ENCODE measurements at regions not wholly inside any gene's neighbourhood (a gene's known extent, or its start where the extent isn't known, plus 50 kb on each side); places are given as distances from the start of the nearest gene placed in this dataset.
"Not testable (repeated sequence)": the region's sequence is repeated elsewhere in the genome, so short reads cannot be mapped to it uniquely, and the experiment has no call there.

DNA sequence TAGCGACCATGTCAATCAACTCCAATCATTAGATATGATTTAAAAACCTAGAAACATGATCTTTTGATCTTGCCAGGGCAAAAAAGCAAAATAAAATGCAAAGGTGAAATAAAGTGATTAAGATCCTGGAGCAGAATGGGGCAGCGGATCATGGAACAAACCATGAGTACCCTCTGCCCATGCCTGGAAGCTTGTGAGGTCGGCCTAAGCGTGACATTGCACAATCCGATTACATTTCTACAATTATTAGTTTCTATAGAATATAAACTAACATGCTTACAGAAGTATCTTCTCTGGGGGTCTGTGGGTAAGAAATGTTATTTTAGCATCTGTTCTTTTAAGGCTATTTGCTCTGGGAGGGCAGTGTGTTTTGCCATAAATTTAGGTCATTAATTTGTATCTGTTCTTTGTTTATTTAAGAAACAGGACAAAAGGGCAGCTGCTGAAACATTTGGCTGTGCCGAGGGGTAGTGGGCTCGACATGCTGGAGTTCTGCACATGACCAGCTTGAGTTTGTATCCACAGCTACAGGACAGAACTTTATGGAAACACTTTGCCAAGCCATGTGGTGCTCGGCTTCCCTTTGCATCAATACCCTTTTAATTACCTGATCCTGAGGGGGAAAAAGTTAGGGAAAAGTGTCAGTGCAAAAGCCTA lies 55.9 kb downstream of the ZBTB18 start:
- no peak for DNase-seq

DNA sequence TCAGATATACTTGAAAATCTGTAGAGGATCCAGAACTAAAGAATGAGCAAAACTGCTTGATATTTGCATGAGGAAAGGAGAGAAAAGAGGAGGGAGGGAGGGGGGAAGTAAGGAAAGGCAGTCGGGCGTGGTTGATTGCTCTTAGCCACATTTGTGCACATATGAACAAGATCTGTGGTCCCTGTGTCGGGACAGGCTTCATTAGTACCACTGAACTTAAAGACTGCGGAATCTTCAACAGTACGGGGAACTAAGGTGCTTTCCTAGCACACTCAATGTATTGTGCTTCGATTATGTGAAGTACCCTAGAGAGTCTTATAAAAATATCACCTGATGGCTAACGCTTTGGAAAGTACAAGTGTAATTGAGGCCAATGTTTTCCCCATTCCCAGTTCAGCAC lies 59.9 kb downstream of the ZBTB18 start:
- no peak for DNase-seq

DNA sequence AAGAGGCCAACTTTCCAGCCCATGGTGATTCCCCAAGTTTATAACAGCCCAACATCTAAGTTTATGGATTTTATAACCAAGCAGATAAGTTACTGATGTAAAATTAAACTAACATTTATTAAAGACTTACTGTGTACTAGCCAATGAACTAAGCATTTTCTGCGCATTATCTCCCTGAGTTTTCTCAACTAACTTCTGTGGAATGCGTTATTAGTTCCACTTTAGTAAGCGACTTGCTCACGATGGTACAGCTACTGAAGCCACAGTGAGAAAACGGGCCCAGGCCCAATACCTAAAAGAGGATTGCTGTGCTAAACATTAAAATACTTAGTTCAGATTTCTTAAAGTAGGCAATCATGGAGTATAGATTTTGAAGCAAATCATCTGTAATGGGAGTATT lies 61.0 kb downstream of the ZBTB18 start:
- no peak for DNase-seq

DNA sequence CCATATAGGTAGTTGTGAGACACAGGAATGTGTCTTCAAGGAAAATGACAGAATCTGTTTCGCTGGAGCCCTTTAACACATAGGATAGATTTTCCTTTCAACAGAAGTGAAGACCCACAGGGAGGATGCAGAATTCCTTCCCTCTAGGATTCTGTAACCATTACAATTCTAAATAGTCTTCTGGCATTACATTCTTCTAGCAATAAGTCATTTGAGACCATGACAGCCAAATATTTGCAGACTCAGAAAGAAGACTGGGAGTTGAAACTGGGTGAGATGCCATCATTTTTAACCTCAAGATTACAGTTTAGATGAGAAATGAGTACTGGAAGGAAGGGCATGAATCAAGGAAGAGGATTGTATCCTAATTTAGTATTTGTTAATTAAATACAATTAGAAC lies 61.6 kb downstream of the ZBTB18 start:
- no peak for DNase-seq

DNA sequence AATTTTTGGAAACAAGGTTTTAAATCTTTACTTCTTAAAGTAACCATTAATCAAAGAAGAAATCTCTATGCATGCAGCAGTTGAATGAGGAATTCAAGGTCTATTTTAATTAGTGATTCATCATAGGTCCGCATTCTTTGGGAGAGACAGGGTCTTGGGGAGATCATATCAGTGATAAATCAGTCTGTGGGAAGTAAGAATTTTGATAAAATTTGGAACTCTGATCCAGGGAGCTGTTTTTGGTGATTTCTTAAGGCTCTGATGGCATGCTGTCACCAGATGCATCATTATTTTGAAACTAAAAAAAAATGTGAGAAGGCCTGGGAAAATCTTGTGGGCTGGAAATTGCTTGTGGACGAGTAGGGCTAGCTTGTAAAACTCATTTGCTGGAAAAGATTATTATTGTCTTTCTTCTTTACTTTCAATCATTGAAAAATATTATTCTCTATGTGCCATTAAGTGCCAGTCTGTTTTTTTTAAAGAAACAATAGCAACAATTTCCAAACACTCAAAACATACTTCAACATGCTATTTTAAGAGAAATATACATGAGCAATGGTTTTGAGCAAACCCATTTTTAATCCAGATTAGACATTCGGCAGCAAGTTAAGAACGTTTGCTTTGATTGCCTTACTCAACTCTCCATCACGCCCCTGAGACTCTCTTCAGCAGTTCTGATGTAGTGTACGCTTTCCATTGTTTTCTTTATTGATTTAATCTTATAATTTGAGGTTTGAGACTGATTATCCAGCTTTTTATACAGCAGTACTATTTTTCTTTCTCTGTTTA lies 62.6 kb downstream of the ZBTB18 start:
- no peak for DNase-seq

DNA sequence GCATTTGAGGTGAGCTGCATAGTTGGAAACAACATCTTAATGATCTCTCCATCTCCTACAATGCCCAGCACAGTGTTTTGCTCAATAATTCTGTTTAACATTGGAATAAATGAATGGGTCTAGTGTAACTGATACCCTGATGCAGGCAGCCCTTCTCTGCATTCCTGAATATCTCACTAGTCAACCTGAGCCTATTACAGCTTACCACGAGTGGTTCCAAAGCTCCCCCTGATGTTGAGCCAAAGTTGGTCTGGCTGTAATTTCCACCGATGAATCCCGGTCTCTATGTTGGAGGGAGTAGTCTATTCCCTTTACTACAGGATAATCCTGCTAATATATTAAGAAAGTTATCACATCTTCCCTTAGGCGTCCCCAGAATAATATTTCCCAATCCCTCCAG lies 63.8 kb downstream of the ZBTB18 start:
- no peak for DNase-seq

DNA sequence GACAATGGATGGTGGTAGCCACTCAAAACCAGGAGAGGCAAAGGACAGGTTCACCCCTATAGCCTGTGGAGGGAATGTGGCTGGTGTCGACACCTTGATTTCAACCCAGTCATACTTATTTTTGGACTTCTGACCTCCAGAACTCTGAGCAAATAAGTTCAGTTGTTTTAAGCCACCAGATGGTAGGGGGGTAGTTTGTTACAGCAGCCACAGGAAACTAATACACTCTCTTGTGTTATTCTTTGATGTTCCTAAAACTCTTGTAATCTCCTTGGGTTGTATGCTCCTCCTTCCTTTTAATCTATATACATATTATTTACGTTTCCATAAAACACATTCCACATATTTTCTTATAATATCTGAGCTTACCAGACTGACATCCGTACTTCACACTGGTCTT lies 65.9 kb downstream of the ZBTB18 start:
- DNase-seq = no peak

DNA sequence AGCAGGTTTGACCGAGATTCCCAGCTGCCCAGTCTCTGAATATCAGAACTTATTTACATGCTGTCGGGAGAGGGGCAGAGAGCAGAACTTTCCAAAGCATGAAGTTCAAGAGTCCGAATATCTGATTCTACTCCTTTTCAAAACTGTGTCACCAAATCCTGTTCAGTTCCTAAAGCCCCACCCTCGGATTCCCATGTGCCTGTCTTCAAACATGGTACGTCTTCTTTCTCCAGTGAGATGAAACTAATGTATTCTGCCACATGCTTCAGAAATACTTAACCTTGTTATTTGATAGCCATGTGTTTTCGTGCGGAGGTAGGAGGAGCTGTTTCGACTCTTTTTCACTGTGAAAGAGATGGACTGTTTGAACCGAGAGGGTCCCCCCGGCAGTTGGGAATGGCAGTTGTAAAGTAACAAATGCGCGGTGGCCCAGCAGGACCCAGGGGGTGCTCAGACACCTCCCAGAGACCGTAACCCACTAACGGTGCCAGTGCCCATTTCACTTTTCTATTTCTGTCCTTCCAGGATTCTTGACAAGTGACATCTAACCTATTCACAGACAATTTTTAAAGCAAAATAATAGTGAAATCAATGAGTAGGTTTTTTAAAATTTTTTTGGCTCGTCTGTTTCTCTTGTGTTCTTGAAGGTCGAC lies 67.2 kb downstream of the ZBTB18 start:
- DNase-seq = no peak

DNA sequence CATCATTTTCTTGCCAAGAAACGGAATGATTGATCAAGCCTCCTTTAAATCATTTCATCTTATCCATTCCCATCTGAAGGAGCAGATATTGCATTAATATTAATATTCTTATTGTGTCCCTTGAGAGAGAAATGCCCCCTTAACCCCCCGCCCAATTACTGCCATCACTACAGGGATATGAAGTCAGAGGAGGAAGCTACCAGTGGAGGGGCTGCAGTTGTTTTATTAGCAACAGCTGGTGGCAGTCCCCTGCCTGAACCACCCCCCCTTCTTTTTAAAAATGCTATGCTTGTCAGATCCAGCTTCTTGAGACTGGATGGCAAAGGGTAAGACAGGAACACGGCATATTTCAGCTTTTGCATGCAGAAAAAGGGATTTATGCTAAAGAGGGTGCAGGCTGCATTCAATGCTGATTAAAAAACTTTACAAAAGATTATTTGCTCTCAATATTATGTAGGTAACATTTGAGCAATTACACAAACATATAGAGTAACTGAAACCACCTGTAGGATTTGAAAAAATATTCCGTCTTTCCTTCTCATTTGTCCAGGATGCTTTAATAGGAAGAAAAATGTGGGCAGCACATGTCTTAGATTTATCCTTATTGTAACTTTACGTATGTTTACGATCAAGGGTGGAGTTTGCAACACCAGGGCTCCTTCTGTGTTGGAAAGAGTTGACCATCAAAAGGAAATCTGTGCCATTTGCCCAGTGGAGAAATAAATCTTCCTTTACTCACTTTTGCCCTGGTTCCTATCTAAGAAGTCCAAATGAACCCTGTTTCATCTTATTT lies 77.7 kb downstream of the ZBTB18 start:
- DNase-seq = no peak

DNA sequence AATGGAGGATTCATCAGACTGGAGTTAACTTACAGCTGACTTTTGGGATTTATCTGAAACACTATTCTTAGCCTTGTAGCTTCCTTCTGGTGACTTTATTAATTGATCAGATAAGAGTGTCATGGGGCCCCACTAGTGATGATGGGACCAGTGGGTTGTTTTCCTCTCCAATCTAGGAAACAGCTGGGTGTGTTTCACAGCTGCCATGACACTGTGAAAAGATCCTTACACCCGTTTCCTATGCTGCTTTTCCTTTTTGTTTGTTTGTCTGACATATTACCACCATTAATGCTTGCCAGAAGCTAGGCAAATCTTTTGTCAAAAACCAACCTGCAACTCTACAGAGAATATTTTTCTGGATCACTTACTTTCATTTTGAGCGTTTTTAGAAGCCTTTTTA lies 86.2 kb downstream of the ZBTB18 start:
- no peak for DNase-seq

DNA sequence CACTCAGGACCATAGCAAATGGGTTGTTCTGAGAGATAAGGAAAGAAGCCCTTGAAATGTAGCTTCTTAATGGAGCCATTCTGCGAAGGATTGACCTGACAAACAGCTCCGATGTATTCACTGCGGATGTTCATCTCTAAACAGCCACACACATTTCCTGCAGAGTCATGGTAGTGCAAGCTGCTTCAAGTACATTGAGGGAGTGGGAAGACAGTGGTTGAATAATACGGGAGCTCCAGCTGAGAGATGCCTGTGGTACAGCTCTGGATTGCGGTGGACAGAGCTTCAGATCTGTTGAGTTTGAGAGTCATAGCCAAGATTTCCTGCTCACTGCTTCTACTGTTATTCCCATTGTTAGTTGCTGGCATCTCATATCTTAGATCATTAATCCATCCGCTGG lies 86.6 kb downstream of the ZBTB18 start:
- DNase-seq = no peak

DNA sequence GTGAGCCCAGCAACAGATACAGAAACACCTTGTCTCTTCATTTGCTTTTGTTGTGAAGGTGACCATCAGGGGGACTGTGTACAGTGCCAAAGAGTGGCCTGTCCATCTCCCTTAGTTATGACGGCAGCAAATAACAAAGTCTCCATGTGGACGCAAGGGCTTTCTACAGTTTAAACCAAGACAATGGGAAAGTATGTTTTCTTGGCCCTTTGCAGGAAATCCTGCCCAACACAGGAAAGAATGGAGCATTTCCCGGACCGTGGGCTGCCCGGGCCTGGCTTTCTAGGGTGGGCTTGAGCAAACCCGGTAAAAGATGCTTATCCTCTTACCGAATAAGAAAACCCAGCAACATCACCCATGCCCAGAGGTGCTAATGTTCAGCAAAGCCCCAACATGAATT lies 87.3 kb downstream of the ZBTB18 start:
- DNase-seq = no peak

DNA sequence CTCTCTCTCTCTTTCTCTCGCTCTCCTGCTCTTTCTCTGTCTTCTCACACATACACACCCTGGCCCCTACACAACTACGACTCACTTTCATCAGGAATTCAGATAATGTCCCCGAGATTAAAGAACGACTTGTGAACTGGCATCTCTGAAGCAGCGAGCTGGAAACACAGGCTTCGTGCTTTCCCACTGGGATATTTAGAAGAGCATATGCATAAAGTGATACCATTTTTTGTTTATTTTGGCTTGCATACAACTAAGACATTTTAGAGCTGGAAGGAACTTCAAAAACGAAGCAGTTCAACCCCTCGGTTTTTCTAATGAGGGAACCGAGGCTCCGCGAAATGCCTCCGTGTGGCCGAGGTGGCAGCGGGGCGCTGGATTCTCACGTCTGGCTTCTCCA lies 88.6 kb downstream of the ZBTB18 start:
- DNase-seq = no peak

DNA sequence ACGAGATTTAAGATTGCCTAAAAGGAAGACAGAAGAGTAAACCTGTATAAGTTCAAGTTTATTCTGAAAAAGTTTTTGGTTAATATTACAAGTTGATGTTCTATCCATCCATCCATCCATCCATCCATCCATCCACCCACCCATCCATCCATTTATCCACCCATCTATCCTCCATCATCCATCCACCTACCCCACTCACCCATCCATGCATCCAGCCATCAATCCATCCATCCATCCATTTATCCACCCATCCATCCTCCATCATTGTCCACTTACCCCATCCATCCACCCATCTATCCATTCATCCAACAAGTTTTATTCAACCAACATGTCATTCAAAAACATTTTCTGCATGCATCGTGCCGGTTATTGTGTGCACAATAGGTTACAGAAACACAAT lies 89.3 kb downstream of the ZBTB18 start:
- no peak for DNase-seq

DNA sequence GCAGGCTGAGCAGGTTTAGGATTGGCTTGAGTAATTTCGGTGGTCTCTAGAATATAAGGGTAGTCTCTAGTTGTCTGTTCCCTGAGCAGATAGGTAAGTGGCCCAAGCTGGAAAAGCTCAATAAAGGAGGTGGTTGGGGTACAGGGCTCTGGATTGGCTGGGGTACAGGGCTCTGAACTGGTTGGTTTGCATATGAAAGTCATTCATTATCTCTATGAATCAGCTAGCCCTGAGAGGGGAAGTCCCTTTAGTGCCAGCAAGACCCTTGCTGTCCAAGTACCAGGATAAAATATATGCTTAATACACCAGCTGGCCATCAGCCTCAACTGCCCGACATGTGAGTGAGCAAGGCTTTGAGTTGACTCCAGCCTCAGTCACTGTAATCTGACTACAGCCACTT lies 93.0 kb downstream of the ZBTB18 start:
- no peak for DNase-seq

DNA sequence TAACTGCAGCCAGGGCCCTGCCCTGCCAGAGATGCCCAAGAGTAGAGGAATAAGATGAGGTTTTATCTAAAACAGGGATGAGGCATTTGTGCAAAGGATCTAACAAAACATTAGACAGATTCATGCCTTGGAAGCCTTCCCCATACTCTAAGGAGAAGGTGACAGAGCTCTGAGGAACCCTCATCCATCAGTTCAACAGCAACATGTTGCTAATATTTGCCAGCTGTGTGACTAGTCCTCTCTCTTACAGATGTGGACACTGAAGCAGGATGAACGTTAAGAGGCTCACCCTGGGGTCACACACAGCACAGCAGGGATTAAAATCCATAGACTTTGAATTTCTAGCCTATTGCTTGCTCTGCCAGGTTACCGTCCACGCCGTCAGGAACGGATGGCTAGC lies 99.0 kb downstream of the ZBTB18 start:
- no peak for DNase-seq

DNA sequence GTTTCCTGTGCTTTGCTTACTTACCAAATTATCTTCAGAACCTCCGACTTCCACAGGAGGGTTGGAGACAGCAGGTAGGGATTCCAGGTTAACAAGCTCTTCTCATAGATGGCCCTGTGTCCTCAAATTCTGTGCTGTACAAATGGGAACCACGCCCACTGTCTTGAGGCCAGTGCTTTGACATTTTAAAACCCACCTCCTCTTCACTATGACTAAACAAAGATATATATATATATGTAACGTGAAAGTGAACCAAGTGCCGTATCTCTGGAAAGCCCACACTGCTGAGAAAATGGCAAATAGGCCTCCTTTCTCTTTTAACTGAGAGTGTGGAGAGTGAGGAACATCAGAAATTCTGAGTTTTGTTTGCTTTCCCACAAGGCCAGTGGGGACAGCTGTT lies 99.6 kb downstream of the ZBTB18 start:
- no peak for DNase-seq

DNA sequence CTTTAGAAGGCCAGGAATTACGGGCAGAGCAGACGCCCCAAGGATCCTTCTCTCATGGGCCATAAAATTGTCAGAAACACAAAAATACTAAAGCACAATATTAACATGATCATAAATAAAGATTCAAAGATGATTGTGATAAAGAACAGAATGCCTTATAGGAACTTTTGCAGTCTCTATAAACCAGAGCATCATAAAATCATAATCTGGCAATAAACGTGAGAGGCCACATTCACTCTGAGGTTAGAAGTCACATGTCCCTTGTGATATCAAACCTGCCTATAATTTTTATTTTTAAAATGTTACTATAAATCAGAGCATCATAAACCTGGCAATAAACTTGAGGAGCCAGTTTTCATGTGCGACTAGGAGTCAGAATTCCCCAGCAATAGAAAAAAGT lies 100.5 kb downstream of the ZBTB18 start:
- DNase-seq = no peak

DNA sequence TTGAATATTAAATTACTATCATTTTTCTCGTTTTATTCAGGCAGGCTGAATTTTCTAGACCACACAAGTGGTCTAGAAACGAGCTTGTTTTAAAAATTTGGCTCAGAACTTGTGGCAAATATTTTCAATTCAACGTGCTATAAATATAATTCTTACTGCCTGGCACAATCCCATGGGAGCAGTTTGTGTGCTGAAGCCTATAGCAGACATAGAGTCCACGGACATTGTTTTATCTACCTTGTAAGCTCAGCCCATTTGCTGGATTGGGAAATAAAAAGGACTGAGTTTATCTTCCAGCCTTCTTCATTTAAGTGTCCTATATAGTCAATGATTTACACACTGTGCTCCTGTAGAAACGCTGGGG lies 103.4 kb downstream of the ZBTB18 start:
- no peak for DNase-seq

DNA sequence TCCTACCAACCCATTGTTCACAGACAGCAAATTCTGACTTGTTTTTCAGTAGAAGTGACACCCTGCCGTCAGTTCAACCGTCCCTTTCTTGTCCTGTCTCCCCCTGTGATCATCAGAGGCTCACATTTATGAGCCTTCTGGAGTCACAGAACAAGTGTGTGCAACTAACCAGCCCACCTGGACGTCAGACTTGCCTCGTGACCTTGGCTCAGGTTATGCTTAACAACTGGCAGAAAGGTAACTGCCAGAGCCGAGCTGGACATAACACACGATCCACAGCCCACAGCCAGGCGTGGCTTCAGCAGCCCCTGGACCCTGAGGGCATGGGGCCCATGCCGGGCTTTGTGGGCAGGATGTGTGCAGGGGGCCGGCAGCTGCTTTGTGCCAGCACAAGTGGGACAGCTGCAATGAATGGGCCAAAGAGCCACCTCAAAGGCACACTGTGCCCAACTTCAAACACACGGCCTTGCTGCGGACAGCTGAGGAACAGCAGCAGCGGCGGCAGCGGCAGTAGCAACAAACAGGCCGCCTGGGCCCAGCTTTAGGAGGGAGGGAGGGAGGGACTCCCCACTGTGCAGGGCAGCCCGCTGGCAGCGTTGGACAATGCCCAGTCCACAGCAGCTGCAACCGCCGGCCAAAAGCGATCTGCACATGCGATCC lies 103.9 kb downstream of the ZBTB18 start:
- no peak for DNase-seq

DNA sequence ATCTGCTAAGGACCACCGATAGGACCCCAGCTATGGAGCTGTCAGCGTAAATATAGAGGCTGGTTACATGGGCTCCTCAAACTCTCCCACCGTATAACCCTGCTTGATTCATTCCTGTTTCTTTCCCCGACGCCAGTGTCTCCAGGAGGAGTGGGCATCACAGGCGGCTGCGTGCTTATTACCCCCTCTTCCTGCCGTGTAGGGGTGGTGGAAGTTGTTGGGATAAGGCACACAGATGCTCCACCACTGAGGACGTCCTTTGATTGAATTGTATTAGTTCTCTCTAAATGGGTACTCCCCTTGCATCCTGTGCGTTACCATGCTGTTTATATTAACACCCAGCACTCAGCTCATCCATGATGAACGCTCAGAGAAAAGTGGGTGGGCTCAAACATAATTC lies 104.6 kb downstream of the ZBTB18 start:
- DNase-seq = no peak

DNA sequence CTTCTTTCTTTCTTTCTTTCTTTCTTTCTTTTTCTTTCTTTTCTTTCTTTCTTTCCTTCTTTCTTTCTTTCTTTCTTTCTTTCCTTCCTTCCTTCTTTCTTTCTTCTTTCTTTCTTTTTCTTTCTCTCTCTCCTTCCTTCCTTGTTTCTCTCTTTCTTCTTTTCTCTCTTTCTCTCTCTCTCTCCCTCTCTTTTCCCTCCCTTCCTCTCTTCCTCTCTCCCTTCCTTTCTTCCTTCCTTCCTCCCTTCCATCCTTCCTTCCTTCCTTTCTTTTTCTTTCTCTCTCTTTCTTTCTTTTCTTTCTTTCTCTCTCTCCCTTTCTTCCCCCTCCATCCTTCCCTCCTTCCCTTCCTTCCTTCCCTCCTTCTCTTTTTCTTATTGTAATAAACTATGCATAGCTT lies 105.5 kb downstream of the ZBTB18 start:
- not testable (repeated sequence) for DNase-seq

Data from NCI-H510A (cell line).